ENCODE measurements at regions not wholly inside any gene's neighbourhood (a gene's known extent, or its start where the extent isn't known, plus 50 kb on each side); places are given as distances from the start of the nearest gene placed in this dataset.

GRCh38 chr10:10368951-10369576, 648.6 kb upstream of the CELF2 start:
- TF ChIP-seq GATA2 (IDR thresholded peaks at IDR 0.05; ENCODE audit: low read depth, low read length): no peak
- no peak for TF ChIP-seq GATA3 (IDR thresholded peaks at IDR 0.05; ENCODE audit: low read depth, low read length)

Data from SH-SY5Y (cell line).